HG03045 (cell line): ENCODE measurements at regions not wholly inside any gene's neighbourhood (a gene's known extent, or its start where the extent isn't known, plus 50 kb on each side); places are given as distances from the start of the nearest gene placed in this dataset.

Experiments
- ATAC-seq: cut with Tn5 transposase; IDR thresholded peaks from one replicate; pipeline ENCODE4 v1.9.1; 2021; ENCODE audit warnings: mild to moderate bottlenecking, moderate library complexity; ENCODE audit not compliant: unreplicated experiment

DNA sequence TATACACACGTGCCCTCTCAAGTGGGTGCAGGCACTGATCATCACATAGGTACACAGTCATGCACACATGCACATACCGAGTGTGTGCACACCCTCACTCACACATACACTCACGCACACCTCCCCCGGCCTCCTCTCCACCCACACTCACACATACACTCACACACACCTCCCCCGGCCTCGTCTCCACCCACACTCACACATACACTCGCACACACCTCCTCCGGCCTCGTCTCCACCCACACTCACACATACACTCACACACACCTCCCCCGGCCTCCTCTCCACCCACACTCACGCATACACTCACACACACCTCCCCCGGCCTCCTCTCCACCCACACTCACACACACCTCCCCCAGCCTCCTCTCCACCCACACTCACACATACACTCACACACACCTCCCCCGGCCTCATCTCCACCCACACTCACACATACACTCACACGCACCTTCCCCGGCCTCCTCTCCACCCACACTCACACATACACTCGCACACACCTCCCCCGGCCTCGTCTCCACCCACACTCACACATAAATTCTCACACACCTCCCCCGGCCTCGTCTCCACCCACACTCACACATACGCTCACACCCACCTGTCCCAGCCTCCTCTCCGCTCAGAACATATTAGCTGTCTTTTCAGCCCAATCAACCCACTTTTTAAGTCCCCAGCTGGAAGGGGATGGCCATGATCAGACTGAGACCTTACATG is 105.2 kb upstream of the VSTM2B start:
- no peak for ATAC-seq

DNA sequence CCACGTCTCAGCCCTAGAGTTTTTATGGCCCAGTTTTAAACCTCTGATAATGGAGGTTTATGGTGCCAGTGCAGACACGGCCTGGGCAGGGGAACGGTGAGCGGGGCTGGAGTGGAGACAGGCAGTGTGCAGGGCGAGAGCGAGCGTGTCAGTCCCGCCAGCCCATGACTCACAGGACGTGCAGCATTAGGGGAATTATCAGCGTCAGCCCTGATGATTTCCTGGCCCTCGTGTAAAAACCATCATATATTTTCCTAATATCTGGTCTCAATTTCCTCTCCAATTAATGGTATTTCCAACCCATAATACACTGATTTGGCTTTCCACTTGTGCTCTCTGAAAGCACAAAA is 104.6 kb upstream of the VSTM2B start:
- ATAC-seq = no peak

GRCh38 chr19:29422047-29422446 is 103.7 kb upstream of the VSTM2B start:
- no peak for ATAC-seq

- ATAC-seq = no peak
Observed at GRCh38 chr19:29422486-29423085, 103.2 kb upstream of the VSTM2B start.

GRCh38 chr19:29428071-29428470 is 97.7 kb upstream of the VSTM2B start:
- ATAC-seq = no peak

- ATAC-seq = no peak
Observed at GRCh38 chr19:29429021-29429420, 96.8 kb upstream of the VSTM2B start.

DNA sequence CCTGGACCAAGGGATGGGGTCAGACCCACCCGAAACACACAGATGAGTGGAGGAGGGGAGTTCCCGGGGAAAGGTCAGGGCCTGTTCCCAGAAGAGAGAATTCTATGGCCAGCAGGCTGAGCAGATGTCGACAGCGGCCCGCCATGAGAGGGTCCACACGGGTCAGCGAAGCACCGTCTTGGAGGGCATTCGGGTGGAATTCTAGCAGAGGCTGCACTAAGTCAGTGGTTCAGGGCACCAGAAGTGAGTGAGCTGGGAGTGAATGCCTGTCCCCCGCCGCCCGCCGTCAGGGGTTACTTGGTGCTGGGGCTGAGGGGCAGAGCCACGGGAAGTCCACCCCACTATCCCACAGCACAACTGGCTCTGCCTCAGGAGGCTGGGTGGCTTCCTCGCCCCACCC is 96.2 kb upstream of the VSTM2B start:
- ATAC-seq = no peak

- ATAC-seq = no peak
Observed at GRCh38 chr19:29431332-29431731, 94.5 kb upstream of the VSTM2B start.

GRCh38 chr19:29432677-29433076 is 93.1 kb upstream of the VSTM2B start:
- ATAC-seq = no peak

- no peak for ATAC-seq
Observed at GRCh38 chr19:29436591-29437103, 89.1 kb upstream of the VSTM2B start.

DNA sequence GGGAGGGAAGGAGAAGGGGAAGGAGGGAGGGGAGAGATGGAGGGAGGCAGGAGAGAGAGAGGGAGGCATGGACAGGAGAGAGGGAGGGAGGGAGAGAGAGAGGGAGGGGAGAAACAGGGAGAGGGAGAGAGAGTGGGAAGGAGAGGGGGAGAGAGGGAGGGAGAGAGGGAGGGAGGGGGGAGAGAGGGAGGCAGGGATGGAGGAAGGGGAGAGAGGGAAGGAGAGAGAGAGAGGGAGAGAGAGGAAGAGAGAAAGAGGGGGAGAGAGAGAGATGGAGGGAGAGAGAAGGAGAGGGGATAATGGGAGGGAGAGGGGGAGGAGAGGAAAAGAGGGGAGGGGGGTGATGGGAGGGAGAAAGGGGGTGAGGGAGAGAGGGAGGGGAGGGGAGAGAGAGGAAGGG is 86.8 kb upstream of the VSTM2B start:
- no peak for ATAC-seq

- no peak for ATAC-seq
Observed at GRCh38 chr19:29439688-29440550, 85.9 kb upstream of the VSTM2B start.

DNA sequence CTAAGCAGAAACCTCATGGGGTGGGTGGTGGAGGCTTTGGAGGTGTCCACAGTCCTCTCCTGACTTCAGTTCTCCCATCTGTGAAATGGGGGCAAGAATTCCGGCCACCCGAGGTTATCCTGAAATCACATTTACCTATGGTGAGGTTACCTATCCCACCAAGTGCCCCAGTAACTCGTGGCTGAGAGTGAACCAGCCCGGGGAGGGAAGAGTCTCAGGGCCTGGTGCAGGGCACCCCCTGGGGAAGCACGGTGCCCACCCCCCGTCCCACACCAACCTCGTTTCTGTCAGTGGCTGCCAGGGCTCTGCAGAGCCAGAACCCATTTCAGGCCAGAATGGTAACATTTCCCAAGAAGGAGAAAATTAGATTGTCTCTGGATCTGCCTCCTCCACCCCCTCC is 83.7 kb upstream of the VSTM2B start:
- ATAC-seq = no peak

GRCh38 chr19:29442910-29443309 is 82.9 kb upstream of the VSTM2B start:
- no peak for ATAC-seq

DNA sequence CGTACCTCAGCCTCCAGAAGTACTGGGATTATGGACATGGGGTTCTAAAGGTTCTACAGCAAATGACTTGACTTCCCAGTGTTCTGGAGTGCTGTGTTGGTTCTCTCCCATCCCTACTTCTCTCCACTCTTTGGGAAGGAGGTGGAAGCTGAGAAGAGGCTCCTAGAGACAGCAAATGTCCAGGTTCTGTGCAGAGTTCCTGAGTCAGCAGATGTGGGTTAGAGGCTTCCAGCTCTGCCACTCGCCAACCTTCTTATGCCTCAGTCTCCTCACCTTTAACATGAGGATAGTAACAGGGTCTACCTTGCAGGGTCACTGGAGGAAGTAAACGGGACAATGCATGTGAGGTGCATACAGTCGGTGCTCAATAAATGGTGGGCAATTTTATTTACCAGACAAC is 80.5 kb upstream of the VSTM2B start:
- ATAC-seq = no peak

DNA sequence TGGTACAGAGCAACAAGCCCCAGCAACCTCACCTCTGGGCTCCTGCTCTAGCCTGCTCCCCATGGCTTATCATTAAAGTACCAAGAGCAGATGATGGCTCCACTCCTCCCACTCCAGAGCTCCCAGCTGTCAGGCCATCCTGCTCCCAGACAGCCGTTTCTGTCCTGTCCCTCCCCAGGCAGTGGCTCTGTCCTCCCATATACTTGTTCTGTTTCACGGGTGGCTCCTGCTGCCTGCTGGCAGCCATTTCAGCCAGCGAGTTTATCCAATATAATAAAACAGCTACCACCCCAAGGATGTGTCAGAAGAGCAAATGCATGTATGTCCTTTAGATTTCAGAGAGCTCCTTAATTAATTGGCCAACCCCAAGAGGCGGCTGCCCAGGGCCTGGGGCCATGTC is 79.4 kb upstream of the VSTM2B start:
- no peak for ATAC-seq

GRCh38 chr19:29448046-29448445 is 77.7 kb upstream of the VSTM2B start:
- ATAC-seq = no peak

DNA sequence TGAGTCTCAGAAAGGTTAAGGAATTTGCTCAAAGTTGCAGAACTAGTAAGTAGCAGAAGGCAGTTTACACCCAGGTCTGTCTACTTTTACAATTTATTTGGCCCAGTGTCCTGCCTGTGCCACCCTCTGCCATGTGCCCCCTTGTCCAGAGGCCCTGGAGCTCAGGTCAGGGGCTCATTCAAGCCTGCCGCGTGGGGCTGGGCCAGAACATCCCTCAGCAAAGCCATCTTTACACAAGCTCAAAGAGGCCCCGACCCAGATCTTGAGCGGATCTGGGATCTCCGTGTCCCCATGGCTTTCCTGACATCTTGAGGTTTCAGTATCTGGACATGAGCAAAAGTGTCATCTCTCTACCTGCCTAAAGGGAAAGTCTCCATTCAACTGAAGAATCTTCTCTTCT is 76.4 kb upstream of the VSTM2B start:
- ATAC-seq = no peak

DNA sequence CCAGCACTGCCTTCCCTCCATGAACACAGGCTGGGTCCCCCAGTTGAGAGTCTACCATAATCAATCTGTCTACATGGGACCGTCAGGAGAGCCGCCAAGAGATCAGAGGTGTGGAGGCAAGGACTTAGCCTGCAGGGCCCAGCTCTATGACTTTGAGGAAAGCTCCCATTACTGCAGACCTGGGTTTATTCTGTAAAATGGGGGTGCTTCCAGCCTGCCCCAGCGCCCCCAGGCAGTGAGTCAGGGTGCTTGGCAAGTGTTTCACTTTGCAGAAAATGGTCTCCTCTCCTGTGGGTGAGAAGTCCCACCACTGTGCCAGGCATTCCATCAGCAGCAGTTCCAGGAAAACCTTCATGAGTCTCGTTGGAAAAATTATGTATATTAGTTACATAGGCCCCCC is 75.5 kb upstream of the VSTM2B start:
- no peak for ATAC-seq

GRCh38 chr19:29450812-29451211 is 75.0 kb upstream of the VSTM2B start:
- ATAC-seq = no peak

GRCh38 chr19:29454109-29454508 is 71.7 kb upstream of the VSTM2B start:
- no peak for ATAC-seq

- no peak for ATAC-seq
Observed at GRCh38 chr19:29457413-29457812, 68.4 kb upstream of the VSTM2B start.
